Skeletal muscle tissue (tissue), 3 donors: ENCODE measurements at regions not wholly inside any gene's neighbourhood (a gene's known extent, or its start where the extent isn't known, plus 50 kb on each side); places are given as distances from the start of the nearest gene placed in this dataset.

Experiments
- H3K27ac ChIP-seq: one replicate; pipeline ENCODE4 v1.7.0; 2013; ENCODE audit warnings: mild to moderate bottlenecking, low read depth, low read length, inconsistent platforms
- H3K27me3 ChIP-seq, 3 donors: one replicate each; pipeline ENCODE4 v1.7.0; 2013; ENCODE audit warnings: low read length in 3 of 3; ENCODE audit not compliant: control insufficient read depth in 3 of 3, insufficient read depth in 3 of 3
- H3K36me3 ChIP-seq, 3 donors: one replicate each; pipeline ENCODE4 v1.7.0; 2013; ENCODE audit warnings: low read length in 3 of 3; ENCODE audit not compliant: control insufficient read depth in 3 of 3, insufficient read depth in 3 of 3
- H3K4me1 ChIP-seq, 3 donors: one replicate each; pipeline ENCODE4 v1.7.0; 2013; ENCODE audit warnings: low read length in 3 of 3, mild to moderate bottlenecking in 3 of 3; ENCODE audit not compliant: control insufficient read depth in 3 of 3, insufficient read depth in 3 of 3
- H3K4me3 ChIP-seq, 3 donors: one replicate each; pipeline ENCODE4 v1.7.0; 2013; ENCODE audit warnings: low read length in 3 of 3
- H3K9ac ChIP-seq, 3 donors: one replicate each; pipeline ENCODE4 v1.7.0; 2013; ENCODE audit warnings: low read length in 3 of 3, mild to moderate bottlenecking in 3 of 3, moderate library complexity in 2 of 3, low read depth in 1 of 3
- H3K9me3 ChIP-seq, 3 donors: one replicate each; pipeline ENCODE4 v1.7.0; 2013; ENCODE audit warnings: low read length in 3 of 3; ENCODE audit not compliant: control insufficient read depth in 3 of 3
- donor health status: Osteomylitis.

DNA sequence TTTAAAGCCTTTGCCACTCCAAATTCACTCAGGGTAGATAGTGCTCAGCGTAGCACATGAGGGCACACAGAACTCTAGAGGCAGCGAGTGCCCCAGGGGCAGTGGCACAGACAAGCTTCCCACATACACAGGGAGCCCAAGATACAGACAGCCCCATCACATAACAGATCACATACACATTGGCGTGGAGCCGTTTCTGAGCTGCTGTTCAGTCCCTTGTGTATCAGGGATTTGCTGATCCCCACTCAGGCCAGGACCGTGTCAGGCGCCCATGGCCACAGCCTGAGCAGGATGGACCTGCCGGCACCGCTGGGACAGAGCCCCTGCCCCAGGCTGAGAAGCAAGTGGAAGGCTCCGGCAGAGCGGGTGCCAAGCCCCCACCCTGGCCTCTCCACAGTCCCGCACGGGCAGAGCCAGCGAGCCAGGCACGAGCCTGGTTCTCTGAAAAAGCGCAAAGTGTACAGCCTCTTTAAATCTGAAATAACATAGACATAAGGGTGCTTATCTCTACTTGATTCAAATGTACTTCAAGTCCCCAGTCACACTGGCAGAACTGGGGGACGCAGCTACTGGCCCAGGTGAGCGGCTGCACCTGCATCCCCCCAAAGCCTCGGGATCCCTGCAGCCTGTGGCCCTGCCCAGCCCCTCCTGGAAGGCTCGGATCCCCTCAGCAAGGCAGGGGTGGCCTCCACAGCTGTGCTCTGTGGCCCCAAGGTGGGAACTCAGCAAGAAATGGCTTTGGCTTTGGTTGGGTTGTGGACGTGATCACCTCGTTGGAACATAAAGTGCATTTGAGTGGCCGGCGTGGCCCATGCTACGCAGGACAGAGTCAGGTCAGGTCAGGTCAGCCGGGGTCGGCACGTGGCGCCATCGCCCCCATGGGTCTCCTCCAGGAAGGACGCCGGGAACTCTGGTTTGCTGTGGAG, 231.3 kb downstream of the ERMARD start:
- Histone ChIP-seq H3K27me3 (peaks cover 0 to 26% (median 13%) of the 10 kb centered on the region in 3 donors), H3K9ac (no peak overlapping the region), H3K27ac (no peak overlapping the region), H3K9me3 (no peaks in the 10 kb centered on the region), H3K4me1 (no peaks in the 10 kb centered on the region), H3K36me3 (no peaks in the 10 kb centered on the region), H3K4me3 (no peak overlapping the region)

DNA sequence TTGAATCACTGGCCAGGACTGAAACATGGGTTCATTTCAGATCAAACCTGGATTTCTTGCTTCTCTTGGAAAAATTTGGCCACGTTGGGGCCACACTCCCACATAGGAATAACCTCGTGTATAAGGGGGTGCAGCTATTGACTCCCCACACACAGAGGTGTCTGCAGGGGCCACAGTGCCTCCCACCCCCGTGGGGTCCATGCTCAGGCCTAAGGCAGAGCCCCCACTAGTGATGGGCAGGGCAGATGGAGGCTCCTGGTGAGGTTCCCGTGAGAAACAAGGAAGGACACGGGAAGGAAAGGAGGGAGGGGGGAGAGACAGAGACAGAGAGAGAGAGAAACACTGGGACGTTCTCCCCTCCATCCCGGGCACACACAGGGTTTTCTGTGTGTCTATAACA, 230.5 kb downstream of the ERMARD start:
- no peaks in the 10 kb centered on the region for H3K4me1 ChIP-seq
- H3K36me3 ChIP-seq, result no peaks in the 10 kb centered on the region
- H3K4me3 ChIP-seq, result no peak overlapping the region
- H3K9me3 ChIP-seq, result no peaks in the 10 kb centered on the region
- H3K9ac ChIP-seq, result no peak overlapping the region
- no peak overlapping the region for H3K27ac ChIP-seq
- peaks cover 0 to 29% (median 14%) of the 10 kb centered on the region in 3 donors for H3K27me3 ChIP-seq

DNA sequence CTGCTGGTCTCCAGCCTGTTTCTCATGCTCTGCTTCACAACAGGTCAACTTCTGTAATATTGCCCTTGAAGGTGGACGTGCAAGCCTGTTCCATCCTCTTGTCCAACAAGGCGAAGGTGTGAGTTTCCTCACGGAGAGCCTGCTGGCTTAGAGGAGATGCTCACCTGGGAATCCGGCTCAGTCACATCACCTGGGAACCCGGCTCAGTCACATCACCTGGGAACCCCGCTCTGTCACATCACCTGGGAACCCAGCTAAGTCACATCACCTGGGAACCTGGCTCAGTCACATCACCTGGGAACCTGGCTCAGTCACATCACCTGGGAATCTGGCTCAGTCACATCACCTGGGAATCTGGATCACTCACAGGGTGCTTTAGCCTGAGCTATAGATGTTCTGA, 230.1 kb downstream of the ERMARD start:
- H3K27me3 ChIP-seq, result peaks cover 0 to 29% (median 14%) of the 10 kb centered on the region in 3 donors
- H3K27ac ChIP-seq, result no peak overlapping the region
- no peaks in the 10 kb centered on the region for H3K9me3 ChIP-seq
- H3K36me3 ChIP-seq, result no peaks in the 10 kb centered on the region
- no peaks in the 10 kb centered on the region for H3K4me1 ChIP-seq
- H3K9ac ChIP-seq, result no peak overlapping the region
- no peak overlapping the region for H3K4me3 ChIP-seq

- no peaks in the 10 kb centered on the region for H3K36me3 ChIP-seq
- no peaks in the 10 kb centered on the region for H3K9me3 ChIP-seq
- H3K9ac ChIP-seq, result no peak overlapping the region
- H3K4me3 ChIP-seq, result no peak overlapping the region
- peaks cover 0 to 29% (median 16%) of the 10 kb centered on the region in 3 donors for H3K27me3 ChIP-seq
- H3K27ac ChIP-seq, result no peak overlapping the region
- H3K4me1 ChIP-seq, result no peaks in the 10 kb centered on the region
These were observed 229.5 kb downstream of the ERMARD start for GRCh38 chr6:169980826-169981450.

DNA sequence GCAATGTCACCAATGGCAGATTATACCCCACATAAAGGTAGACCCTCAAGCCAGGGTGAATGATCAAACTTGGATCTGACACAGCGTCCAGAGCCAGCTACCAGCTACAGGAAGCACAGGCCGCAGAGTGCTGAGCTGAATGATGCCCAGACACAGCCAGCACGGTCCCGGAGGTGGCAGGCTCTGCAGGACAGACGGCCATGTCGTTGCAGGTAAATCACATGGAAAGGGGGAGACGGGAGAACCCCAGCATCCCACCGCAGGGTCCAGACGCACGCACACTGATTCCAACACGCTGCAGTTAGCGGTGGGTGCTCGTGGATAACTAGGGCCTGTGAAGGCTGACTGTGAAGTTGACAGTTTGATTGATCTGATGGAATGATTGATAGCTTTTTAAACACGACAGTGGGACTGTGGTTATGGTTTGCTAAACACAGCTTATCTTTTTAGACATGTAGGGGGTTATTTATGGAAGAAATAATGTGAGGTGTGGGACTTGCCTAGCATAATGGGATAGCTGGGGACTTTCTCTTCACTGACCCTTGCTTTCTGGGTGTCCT, 228.5 kb downstream of the ERMARD start:
- Histone ChIP-seq H3K4me1 (no peaks in the 10 kb centered on the region), H3K27ac (no peak overlapping the region), H3K9me3 (no peaks in the 10 kb centered on the region), H3K9ac (no peak overlapping the region), H3K4me3 (no peak overlapping the region), H3K36me3 (no peaks in the 10 kb centered on the region), H3K27me3 (peaks cover 0 to 24% (median 24%) of the 10 kb centered on the region in 3 donors)

GRCh38 chr6:169978615-169979161, 227.3 kb downstream of the ERMARD start:
- peaks cover 0 to 24% (median 21%) of the 10 kb centered on the region in 3 donors for H3K27me3 ChIP-seq
- H3K9ac ChIP-seq, result no peak overlapping the region
- H3K4me3 ChIP-seq, result no peak overlapping the region
- no peaks in the 10 kb centered on the region for H3K36me3 ChIP-seq
- no peak overlapping the region for H3K27ac ChIP-seq
- H3K9me3 ChIP-seq, result no peaks in the 10 kb centered on the region
- H3K4me1 ChIP-seq, result no peaks in the 10 kb centered on the region

GRCh38 chr6:169977434-169978265, 226.2 kb downstream of the ERMARD start:
- no peak overlapping the region for H3K27ac ChIP-seq
- no peaks in the 10 kb centered on the region for H3K4me1 ChIP-seq
- H3K9ac ChIP-seq, result no peak overlapping the region
- H3K36me3 ChIP-seq, result no peaks in the 10 kb centered on the region
- H3K4me3 ChIP-seq, result no peak overlapping the region
- H3K27me3 ChIP-seq, result peaks cover 0 to 24% (median 21%) of the 10 kb centered on the region in 3 donors
- no peaks in the 10 kb centered on the region for H3K9me3 ChIP-seq

DNA sequence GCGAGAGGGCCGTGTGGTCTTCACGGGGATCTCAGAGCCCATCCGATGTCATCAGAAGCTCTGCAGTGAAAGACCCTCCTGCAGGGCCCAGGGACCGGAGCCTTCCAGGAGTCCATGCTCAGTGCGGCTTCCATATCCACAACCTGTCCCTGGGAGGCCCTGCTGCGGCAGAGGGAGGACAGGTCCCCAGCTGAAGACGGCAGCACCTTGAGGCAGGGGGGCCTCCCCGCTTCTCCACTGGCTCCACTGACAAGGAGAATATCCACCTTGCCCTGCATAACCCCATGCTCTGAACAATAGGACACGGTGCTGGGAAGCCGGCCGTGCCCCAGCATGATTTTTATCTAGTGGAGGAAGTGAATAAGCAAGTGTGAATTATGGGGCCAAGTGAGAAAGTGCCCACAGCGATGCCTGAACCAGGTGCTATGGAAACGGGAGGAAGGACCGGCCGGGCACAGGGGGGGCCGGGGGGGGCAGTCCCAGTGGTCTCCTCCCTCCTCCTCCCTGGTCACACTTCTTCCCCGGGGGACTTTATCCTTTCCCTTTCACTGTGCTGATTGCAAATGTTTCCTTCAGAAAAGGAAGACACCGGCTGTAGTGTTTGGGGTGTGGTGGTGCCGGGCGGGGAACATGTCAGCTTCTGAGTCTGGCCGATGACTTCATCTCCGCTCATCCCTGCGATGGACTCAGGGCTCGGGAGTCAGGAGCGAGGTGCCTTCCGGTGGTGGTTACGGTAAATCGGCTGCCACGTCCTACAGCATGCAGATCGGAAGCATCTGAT, 225.1 kb downstream of the ERMARD start:
- H3K36me3 ChIP-seq, result no peaks in the 10 kb centered on the region
- H3K27ac ChIP-seq, result no peak overlapping the region
- no peaks in the 10 kb centered on the region for H3K4me1 ChIP-seq
- H3K9me3 ChIP-seq, result no peaks in the 10 kb centered on the region
- H3K9ac ChIP-seq, result no peak overlapping the region
- H3K4me3 ChIP-seq, result no peak overlapping the region
- peaks cover 0 to 20% (median 19%) of the 10 kb centered on the region in 3 donors for H3K27me3 ChIP-seq

DNA sequence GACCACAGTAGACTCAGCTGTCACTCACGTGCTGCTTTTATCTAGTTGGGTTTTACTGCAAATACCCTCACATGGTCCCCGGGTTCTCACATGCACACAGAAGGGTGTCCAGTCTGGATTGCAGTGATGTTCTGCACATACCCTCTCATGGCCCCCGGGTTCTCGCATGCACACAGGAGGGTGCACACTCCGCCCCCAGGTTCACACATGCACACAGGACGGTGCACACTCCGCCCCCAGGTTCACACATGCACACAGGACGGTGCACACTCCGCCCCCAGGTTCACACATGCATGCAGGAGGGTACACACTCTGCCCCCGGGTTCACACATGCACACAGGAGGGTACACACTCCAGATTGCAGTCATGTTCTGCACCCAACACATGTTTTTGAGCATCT, 224.3 kb downstream of the ERMARD start:
- H3K36me3 ChIP-seq, result no peaks in the 10 kb centered on the region
- no peak overlapping the region for H3K9ac ChIP-seq
- peaks cover 0 to 19% (median 12%) of the 10 kb centered on the region in 3 donors for H3K27me3 ChIP-seq
- no peak overlapping the region for H3K27ac ChIP-seq
- H3K4me1 ChIP-seq, result no peaks in the 10 kb centered on the region
- no peaks in the 10 kb centered on the region for H3K9me3 ChIP-seq
- H3K4me3 ChIP-seq, result no peak overlapping the region
